PC-9 (cell line): ENCODE measurements at regions not wholly inside any gene's neighbourhood (a gene's known extent, or its start where the extent isn't known, plus 50 kb on each side); places are given as distances from the start of the nearest gene placed in this dataset.

Source experiments
- BruUV-seq: library from RNA; stranded (reverse); fragments of 400-500 nt; replicated peaks from 2 replicates; lab custom pipeline; 2021; lab: Mats Ljungman, UMichigan
- CTCF ChIA-PET: fragments of 300-600 bp; sonication (Branson Sonifier 250); formaldehyde crosslinking; loops from one replicate; lab custom pipeline; 2022; ENCODE audit warnings: antibody characterized with exemption; lab: Charles Lee
- POLR2A ChIA-PET: fragments of 300-600 bp; sonication (Branson Sonifier 250); formaldehyde crosslinking; loops from one replicate; lab custom pipeline; 2022; ENCODE audit warnings: antibody characterized with exemption; ENCODE audit not compliant: unreplicated experiment; lab: Charles Lee
- DNase-seq, 2 experiments: peaks; one replicate each; pipeline versions ENCODE4 v3.0.0 to v3.0.0-alpha.2; 2015 to 2022; ENCODE audit warnings: mixed read lengths in 1 of 2
- H2AFZ ChIP-seq: fragments of 200-600 bp; sonication (generic); 2 replicates; pipeline ENCODE4 v1.8.1; 2017; ENCODE audit warnings: antibody characterized with exemption
- H3F3A ChIP-seq: fragments of 200-600 bp; sonication (generic); 2 replicates; pipeline ENCODE4 v1.8.1; 2017; ENCODE audit warnings: antibody characterized with exemption, mild to moderate bottlenecking, low read depth; ENCODE audit not compliant: insufficient read depth
- H3K27ac ChIP-seq: fragments of 200-600 bp; sonication (generic); 2 replicates; pipeline ENCODE4 v1.6.1; 2016; ENCODE audit warnings: mixed run types
- H3K27me3 ChIP-seq: fragments of 200-600 bp; sonication (generic); 2 replicates; pipeline ENCODE4 v1.6.1; 2016; ENCODE audit warnings: low read depth, mixed run types; ENCODE audit not compliant: insufficient read depth
- H3K36me3 ChIP-seq: fragments of 200-600 bp; sonication (generic); 2 replicates; pipeline ENCODE4 v1.6.1; 2016; ENCODE audit warnings: low read depth, mixed run types
- H3K4me1 ChIP-seq: fragments of 200-600 bp; sonication (generic); replicated peaks from 2 replicates; pipeline ENCODE4 v1.6.1; 2016; ENCODE audit warnings: mixed run types; ENCODE audit not compliant: insufficient read depth
- H3K4me2 ChIP-seq: fragments of 200-600 bp; sonication (generic); 2 replicates; pipeline ENCODE4 v1.6.1; 2017; ENCODE audit warnings: mixed run types
- H3K4me3 ChIP-seq: fragments of 200-600 bp; sonication (generic); 2 replicates; pipeline ENCODE4 v1.6.1; 2016; ENCODE audit warnings: mixed run types
- H3K79me2 ChIP-seq: fragments of 200-600 bp; sonication (generic); 2 replicates; pipeline ENCODE4 v1.6.1; 2017; ENCODE audit warnings: low read depth, mixed run types
- H3K9me2 ChIP-seq: fragments of 200-600 bp; sonication (generic); 2 replicates; pipeline ENCODE4 v1.8.1; 2017; ENCODE audit warnings: mild to moderate bottlenecking; ENCODE audit not compliant: insufficient read depth
- H3K9me3 ChIP-seq: fragments of 200-600 bp; sonication (generic); 2 replicates; pipeline ENCODE4 v1.8.1; 2016; ENCODE audit warnings: low read depth; ENCODE audit not compliant: insufficient read depth
- H4K20me1 ChIP-seq: fragments of 200-600 bp; sonication (generic); 2 replicates; pipeline ENCODE4 v1.8.1; 2017; ENCODE audit not compliant: insufficient read depth
- CTCF ChIP-seq: fragments of 200-600 bp; sonication (generic); conservative IDR thresholded peaks from 2 replicates; pipeline ENCODE4 v1.6.1; 2017; ENCODE audit warnings: mixed run types, antibody characterized with exemption, mild to moderate bottlenecking, moderate library complexity
- EZH2 ChIP-seq: fragments of 200-600 bp; sonication (generic); IDR thresholded peaks from 2 replicates; pipeline ENCODE4 v1.8.0; 2017; ENCODE audit warnings: antibody characterized with exemption, low read depth
- intact Hi-C: fragments of 100-400 bp; cut with micrococcal nuclease; formaldehyde crosslinking; loops from one replicate; pipeline ENCODE4 v1.10.0; 2022; ENCODE audit not compliant: unreplicated experiment

- intact Hi-C loops = no loop called here
- no peaks in the 10 kb centered on the region for H3K36me3 ChIP-seq
- no peaks in the 10 kb centered on the region for H3K9me3 ChIP-seq
- no peaks in the 10 kb centered on the region for H3K79me2 ChIP-seq
- H3F3A ChIP-seq = no peaks in the 10 kb centered on the region
- no peak for TF ChIP-seq CTCF
- no peak for TF ChIP-seq EZH2
- H3K27me3 ChIP-seq = no peaks in the 10 kb centered on the region
- no peaks in the 10 kb centered on the region for H4K20me1 ChIP-seq
- no peaks in the 10 kb centered on the region for H3K9me2 ChIP-seq
- no peak overlapping the region for H3K27ac ChIP-seq
- ChIA-PET POLR2A (no interaction called here), CTCF (no interaction called here)
- H2AFZ ChIP-seq = no peak overlapping the region
- no peak for DNase-seq
- H3K4me3 ChIP-seq = no peak overlapping the region
- BruUV-seq = no TSS peak
- no peak overlapping the region for H3K4me2 ChIP-seq
- H3K4me1 ChIP-seq = peaks cover 17% of the 10 kb centered on the region
These were observed 63.3 kb upstream of the NANOS1 start for GRCh38 chr10:118966076-118966849.

- no peaks in the 10 kb centered on the region for H3K9me2 ChIP-seq
- H3K4me3 ChIP-seq = no peak overlapping the region
- no TSS peak for BruUV-seq
- H2AFZ ChIP-seq = no peak overlapping the region
- CTCF ChIA-PET = no interaction called here
- H3K79me2 ChIP-seq = no peaks in the 10 kb centered on the region
- H3K27ac ChIP-seq = no peak overlapping the region
- no peak for DNase-seq
- H4K20me1 ChIP-seq = no peaks in the 10 kb centered on the region
- intact Hi-C loops = no loop called here
- no peaks in the 10 kb centered on the region for H3F3A ChIP-seq
- peaks cover 12% of the 10 kb centered on the region for H3K4me1 ChIP-seq
- H3K36me3 ChIP-seq = no peaks in the 10 kb centered on the region
- no peaks in the 10 kb centered on the region for H3K27me3 ChIP-seq
- POLR2A ChIA-PET = no interaction called here
- H3K9me3 ChIP-seq = no peaks in the 10 kb centered on the region
- H3K4me2 ChIP-seq = no peak overlapping the region
- TF ChIP-seq EZH2 (no peak), CTCF (no peak)
These were observed 62.7 kb upstream of the NANOS1 start for GRCh38 chr10:118966850-118967125.

DNA sequence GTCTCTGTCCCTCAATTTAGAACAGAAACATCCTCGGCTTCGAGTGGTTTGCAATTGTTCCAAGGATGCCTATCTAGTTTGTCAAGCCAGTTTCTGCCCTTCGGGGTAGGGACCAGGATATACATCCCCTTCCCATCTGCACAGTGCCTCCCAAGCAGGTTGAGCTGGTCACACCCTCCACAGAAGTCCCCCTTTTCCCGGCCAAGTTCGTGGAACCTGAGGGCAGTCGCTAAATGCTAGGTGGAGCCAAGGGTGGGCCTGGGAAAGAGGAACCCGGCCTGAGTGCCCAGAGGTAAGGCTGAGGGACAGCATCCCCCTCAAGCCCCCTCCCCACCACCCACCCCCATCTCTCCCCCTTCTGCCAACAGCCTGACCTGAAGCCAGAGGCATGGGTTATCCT is 62.4 kb upstream of the NANOS1 start:
- Histone ChIP-seq H3K4me2 (no peak overlapping the region), H3K36me3 (no peaks in the 10 kb centered on the region), H2AFZ (no peak overlapping the region), H3K9me2 (no peaks in the 10 kb centered on the region), H3K27ac (no peak overlapping the region), H3K9me3 (no peaks in the 10 kb centered on the region), H4K20me1 (no peaks in the 10 kb centered on the region), H3K4me3 (no peak overlapping the region), H3K4me1 (peaks cover 8% of the 10 kb centered on the region), H3K79me2 (no peaks in the 10 kb centered on the region), H3K27me3 (no peaks in the 10 kb centered on the region), H3F3A (no peaks in the 10 kb centered on the region)
- TF ChIP-seq EZH2 (no peak), CTCF (no peak)
- ChIA-PET CTCF (no interaction called here), POLR2A (no interaction called here)
- DNase-seq = no peak
- no TSS peak for BruUV-seq
- intact Hi-C loops = no loop called here
